Left ventricle myocardium inferior (tissue), 1 donor: ENCODE measurements at regions not wholly inside any gene's neighbourhood (a gene's known extent, or its start where the extent isn't known, plus 50 kb on each side); places are given as distances from the start of the nearest gene placed in this dataset.

Source experiments
- DNase-seq: peaks from one replicate; pipeline ENCODE4 v3.0.0-alpha.2; 2020
- H3K27ac ChIP-seq: fragments of 200-600 bp; replicated peaks from 2 replicates; pipeline ENCODE4 v1.8.0; 2021
- H3K27me3 ChIP-seq: fragments of 200-600 bp; 2 replicates; pipeline ENCODE4 v1.8.0; 2021; ENCODE audit warnings: low read depth
- H3K36me3 ChIP-seq: fragments of 200-600 bp; 2 replicates; pipeline ENCODE4 v1.8.0; 2021
- H3K4me1 ChIP-seq: fragments of 200-600 bp; 2 replicates; pipeline ENCODE4 v1.8.0; 2021
- H3K4me3 ChIP-seq: fragments of 200-600 bp; 2 replicates; pipeline ENCODE4 v1.8.0; 2021; ENCODE audit warnings: mild to moderate bottlenecking, moderate library complexity
- H3K9me3 ChIP-seq: fragments of 200-600 bp; replicated peaks from 2 replicates; pipeline ENCODE4 v1.8.0; 2021
- intact Hi-C: fragments of 100-400 bp; cut with micrococcal nuclease; formaldehyde crosslinking; loops from one replicate; pipeline ENCODE4 v1.11.0; 2022
- TF ChIP-seq, protein P1 (sequence below): fragments of 200-600 bp; IDR thresholded peaks from 2 replicates; pipeline ENCODE4 v1.8.0; 2021; ENCODE audit warnings: antibody characterized with exemption, mild to moderate bottlenecking, borderline replicate concordance
- donor health status: DM: no; HTN: yes; CAD: no; lungs with severe emphysema.

DNA sequence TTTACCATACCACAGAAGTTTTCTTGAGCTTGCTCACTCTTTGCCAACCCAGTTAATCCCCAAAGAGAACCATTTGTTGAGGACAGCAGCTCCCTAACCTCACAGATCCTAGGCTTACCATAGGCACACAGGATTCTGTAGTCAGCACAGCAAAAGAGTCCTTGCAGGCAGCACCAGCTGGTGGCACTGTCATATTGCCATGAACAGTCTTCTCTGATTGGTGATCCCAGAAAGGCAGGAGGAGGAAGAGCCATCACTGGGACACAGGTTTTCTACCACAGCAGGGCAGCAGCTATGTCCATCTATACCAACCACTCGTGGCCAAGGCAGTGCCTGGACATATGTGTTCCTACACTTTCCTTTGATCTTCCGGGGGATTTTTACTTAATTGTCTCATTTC is 297.1 kb upstream of the CD180 start:
- TF ChIP-seq, protein P1, sequence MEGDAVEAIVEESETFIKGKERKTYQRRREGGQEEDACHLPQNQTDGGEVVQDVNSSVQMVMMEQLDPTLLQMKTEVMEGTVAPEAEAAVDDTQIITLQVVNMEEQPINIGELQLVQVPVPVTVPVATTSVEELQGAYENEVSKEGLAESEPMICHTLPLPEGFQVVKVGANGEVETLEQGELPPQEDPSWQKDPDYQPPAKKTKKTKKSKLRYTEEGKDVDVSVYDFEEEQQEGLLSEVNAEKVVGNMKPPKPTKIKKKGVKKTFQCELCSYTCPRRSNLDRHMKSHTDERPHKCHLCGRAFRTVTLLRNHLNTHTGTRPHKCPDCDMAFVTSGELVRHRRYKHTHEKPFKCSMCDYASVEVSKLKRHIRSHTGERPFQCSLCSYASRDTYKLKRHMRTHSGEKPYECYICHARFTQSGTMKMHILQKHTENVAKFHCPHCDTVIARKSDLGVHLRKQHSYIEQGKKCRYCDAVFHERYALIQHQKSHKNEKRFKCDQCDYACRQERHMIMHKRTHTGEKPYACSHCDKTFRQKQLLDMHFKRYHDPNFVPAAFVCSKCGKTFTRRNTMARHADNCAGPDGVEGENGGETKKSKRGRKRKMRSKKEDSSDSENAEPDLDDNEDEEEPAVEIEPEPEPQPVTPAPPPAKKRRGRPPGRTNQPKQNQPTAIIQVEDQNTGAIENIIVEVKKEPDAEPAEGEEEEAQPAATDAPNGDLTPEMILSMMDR = peak; percentile 62
- Histone ChIP-seq H3K4me1 (peaks cover 12% of the 10 kb centered on the region), H3K27me3 (no peaks in the 10 kb centered on the region), H3K4me3 (no peak overlapping the region), H3K36me3 (no peaks in the 10 kb centered on the region), H3K9me3 (no peaks in the 10 kb centered on the region), H3K27ac (no peak overlapping the region)
- DNase-seq = peak; percentile 32
- intact Hi-C loops = no loop called here

DNA sequence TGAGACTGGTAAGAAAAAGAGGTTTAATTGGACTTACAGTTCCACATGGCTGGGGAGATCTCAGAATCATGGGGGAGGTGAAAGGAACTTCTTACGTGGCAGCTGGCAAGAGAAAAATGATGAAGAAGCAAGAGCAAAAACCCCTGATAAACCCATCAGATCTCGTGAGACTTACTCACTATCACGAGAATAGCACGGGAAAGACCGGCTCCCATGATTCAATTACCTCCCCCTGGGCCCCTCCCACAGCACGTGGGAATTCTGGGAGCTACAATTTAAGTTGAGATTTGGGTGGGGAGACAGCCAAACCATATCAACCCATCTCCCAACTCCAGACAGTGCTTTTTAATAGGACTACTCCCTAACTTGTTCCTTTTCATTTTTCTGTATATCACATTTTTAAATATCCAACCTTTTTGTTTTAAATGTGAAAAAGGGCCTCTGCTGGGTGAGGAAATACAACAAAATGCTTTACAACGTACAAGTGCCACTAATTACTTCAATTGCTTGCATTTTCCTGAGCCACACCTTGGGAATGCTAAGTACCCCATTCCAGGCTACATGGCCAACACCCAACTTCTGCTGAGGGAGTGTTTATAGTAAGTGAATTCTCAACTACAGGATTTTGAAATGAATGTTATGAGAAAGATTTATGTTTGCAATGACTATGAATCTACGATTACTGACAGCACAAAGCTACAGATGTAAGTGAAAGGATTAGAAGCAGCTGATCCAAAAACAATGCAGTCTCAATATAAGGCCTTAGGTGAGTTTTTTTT is 294.1 kb upstream of the CD180 start:
- H3K4me3 ChIP-seq = no peak overlapping the region
- TF ChIP-seq, protein P1 = no peak
- peaks cover 12% of the 10 kb centered on the region for H3K4me1 ChIP-seq
- no peaks in the 10 kb centered on the region for H3K27me3 ChIP-seq
- no peaks in the 10 kb centered on the region for H3K36me3 ChIP-seq
- H3K27ac ChIP-seq = no peak overlapping the region
- DNase-seq = no peak
- H3K9me3 ChIP-seq = no peaks in the 10 kb centered on the region
- intact Hi-C loops = no loop called here

DNA sequence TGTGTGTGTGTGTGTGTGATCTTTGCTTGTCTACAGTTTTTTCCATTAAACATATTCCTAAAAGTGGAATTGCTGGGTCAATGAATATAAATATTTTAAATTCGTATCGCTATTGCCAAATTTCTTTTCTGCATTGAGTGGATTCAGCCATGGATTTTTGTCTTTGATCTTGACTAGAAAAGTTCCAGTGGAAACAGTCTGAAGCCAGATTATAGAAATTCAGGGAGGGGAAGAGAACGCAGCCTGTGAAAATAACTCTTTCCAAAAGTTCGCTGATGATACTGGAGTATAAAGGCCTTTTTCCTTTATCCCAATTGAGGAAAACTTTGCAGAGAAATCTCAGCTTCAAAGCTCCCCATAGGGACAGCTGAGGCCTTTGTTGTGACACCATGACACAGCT is 292.3 kb upstream of the CD180 start:
- Histone ChIP-seq H3K36me3 (no peaks in the 10 kb centered on the region), H3K9me3 (no peaks in the 10 kb centered on the region), H3K27ac (no peak overlapping the region), H3K27me3 (no peaks in the 10 kb centered on the region), H3K4me3 (no peak overlapping the region), H3K4me1 (peaks cover 5% of the 10 kb centered on the region)
- TF ChIP-seq, protein P1 = no peak
- intact Hi-C loops = no loop called here
- no peak for DNase-seq

DNA sequence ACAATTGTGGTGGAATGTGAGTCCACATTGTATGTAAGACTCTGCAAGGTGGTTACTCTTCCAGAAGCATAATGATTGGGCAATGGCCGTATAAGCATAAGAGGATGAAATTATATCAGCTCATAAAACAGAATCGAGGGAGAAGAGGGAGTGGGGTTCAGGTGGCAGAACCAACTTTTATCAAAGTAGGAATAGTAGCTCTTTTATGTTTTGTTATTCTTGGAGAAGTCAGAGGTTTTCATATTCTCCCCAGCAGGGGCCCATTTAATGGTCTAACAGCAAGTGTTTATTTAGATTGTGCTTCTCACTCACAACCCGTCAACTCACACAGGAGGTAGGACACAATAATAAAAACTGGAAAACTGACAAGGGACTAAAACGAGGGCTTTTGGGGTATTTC is 291.3 kb upstream of the CD180 start:
- H3K4me1 ChIP-seq = no peaks in the 10 kb centered on the region
- no peak overlapping the region for H3K4me3 ChIP-seq
- no peak for DNase-seq
- TF ChIP-seq, protein P1 = no peak
- intact Hi-C loops = no loop called here
- H3K27me3 ChIP-seq = no peaks in the 10 kb centered on the region
- H3K36me3 ChIP-seq = no peaks in the 10 kb centered on the region
- H3K9me3 ChIP-seq = no peaks in the 10 kb centered on the region
- no peak overlapping the region for H3K27ac ChIP-seq

DNA sequence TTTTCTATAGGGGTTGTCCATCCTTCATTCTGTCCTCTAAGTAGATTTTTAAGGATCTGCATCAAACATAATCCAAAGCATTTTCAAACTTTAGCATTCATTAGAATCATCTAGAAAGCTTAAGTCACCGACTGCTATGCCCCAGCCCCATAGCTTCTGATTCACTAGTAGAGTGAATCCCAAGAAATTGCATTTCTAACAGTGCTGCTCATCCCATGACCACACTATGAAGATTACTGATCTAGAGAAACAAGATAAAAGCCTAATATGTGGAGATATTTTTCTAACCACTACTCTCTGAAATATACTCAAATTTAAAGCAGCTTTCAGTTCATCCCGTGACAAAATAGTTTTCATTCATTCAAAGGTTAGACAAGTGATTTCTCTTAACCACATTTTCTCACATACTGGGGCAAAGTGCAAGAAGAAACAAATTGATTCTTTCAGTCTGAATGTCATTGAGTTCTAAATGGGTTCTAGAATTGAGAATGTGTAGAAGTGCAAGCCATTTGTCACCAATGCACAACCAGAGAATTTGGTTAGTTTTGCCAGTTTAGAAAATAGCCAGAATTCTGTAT is 286.9 kb upstream of the CD180 start:
- Histone ChIP-seq H3K27ac (no peak overlapping the region), H3K4me3 (no peak overlapping the region), H3K27me3 (no peaks in the 10 kb centered on the region), H3K9me3 (no peaks in the 10 kb centered on the region), H3K36me3 (no peaks in the 10 kb centered on the region), H3K4me1 (no peaks in the 10 kb centered on the region)
- intact Hi-C loops = no loop called here
- TF ChIP-seq, protein P1 = no peak
- DNase-seq = no peak
